ENCODE measurements at regions not wholly inside any gene's neighbourhood (a gene's known extent, or its start where the extent isn't known, plus 50 kb on each side); places are given as distances from the start of the nearest gene placed in this dataset.

DNA sequence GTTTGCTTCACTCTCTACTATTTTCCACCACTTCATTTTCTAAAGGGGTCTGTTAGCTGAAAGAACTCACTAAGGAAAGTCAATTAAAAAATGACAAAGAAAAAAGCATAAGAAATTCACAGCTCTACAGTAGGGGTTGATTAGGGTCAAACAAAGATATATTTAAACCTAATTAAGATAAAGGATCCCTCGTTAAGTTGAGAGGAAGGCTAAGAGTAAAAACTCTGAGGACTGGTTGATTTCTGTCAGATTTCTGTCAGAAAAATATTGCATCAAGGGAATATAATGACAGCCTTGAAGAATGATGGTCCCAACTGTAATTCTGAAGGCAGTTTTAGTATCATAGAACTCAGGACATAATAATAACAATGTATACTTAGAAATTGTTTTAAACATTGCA, 218.0 kb downstream of the QDPR start:
- TF ChIP-seq, protein P1, sequence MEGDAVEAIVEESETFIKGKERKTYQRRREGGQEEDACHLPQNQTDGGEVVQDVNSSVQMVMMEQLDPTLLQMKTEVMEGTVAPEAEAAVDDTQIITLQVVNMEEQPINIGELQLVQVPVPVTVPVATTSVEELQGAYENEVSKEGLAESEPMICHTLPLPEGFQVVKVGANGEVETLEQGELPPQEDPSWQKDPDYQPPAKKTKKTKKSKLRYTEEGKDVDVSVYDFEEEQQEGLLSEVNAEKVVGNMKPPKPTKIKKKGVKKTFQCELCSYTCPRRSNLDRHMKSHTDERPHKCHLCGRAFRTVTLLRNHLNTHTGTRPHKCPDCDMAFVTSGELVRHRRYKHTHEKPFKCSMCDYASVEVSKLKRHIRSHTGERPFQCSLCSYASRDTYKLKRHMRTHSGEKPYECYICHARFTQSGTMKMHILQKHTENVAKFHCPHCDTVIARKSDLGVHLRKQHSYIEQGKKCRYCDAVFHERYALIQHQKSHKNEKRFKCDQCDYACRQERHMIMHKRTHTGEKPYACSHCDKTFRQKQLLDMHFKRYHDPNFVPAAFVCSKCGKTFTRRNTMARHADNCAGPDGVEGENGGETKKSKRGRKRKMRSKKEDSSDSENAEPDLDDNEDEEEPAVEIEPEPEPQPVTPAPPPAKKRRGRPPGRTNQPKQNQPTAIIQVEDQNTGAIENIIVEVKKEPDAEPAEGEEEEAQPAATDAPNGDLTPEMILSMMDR (IDR thresholded peaks at IDR 0.05), result no peak
- TF ChIP-seq POLR2AphosphoS5 (IDR thresholded peaks at IDR 0.05), result no peak

Data from suprapubic skin (tissue), 3 donors.